GM12872 (cell line): ENCODE measurements at regions not wholly inside any gene's neighbourhood (a gene's known extent, or its start where the extent isn't known, plus 50 kb on each side); places are given as distances from the start of the nearest gene placed in this dataset.

Experiments
- CTCF ChIP-seq: IDR thresholded peaks from 3 replicates; pipeline ENCODE4 v1.5.1; 2011; ENCODE audit warnings: low read depth, mild to moderate bottlenecking, low read length, moderate library complexity; ENCODE audit not compliant: insufficient read depth

GRCh38 chr10:131439705-131440104, 128.2 kb upstream of the TCERG1L start:
- no peak for TF ChIP-seq CTCF

- no peak for TF ChIP-seq CTCF
These were observed 129.2 kb upstream of the TCERG1L start for GRCh38 chr10:131440405-131441360.

GRCh38 chr10:131442271-131442670, 130.8 kb upstream of the TCERG1L start:
- TF ChIP-seq CTCF: no peak

GRCh38 chr10:131444286-131444685, 132.8 kb upstream of the TCERG1L start:
- no peak for TF ChIP-seq CTCF

GRCh38 chr10:131444862-131445461, 133.4 kb upstream of the TCERG1L start:
- TF ChIP-seq CTCF: no peak

GRCh38 chr10:131445623-131446022, 134.1 kb upstream of the TCERG1L start:
- TF ChIP-seq CTCF: no peak

GRCh38 chr10:131446171-131446570, 134.7 kb upstream of the TCERG1L start:
- TF ChIP-seq CTCF: no peak
